ENCODE measurements at regions not wholly inside any gene's neighbourhood (a gene's known extent, or its start where the extent isn't known, plus 50 kb on each side); places are given as distances from the start of the nearest gene placed in this dataset.

- H3K36me3 Mint-ChIP-seq (ENCODE audit: insufficient read depth) = no peaks in the 10 kb centered on the region
- H3K27me3 Mint-ChIP-seq = no peaks in the 10 kb centered on the region
- H3K4me3 Mint-ChIP-seq = no peak overlapping the region
- H3K9me3 Mint-ChIP-seq = peaks cover 27 to 39% of the 10 kb centered on the region in 2 donors
- no peak for DNase-seq
- H3K27ac Mint-ChIP-seq = no peak overlapping the region
- ATAC-seq (replicated peaks) = no peak
- H3K4me1 Mint-ChIP-seq (ENCODE audit: low read depth in 2 of 2) = no peaks in the 10 kb centered on the region
These were observed 86.7 kb upstream of the ZNF716 start for GRCh38 chr7:57363321-57363720.

GRCh38 chr7:57364933-57365710, 84.9 kb upstream of the ZNF716 start:
- no peaks in the 10 kb centered on the region for H3K36me3 Mint-ChIP-seq (ENCODE audit: insufficient read depth)
- peaks cover 25 to 37% of the 10 kb centered on the region in 2 donors for H3K9me3 Mint-ChIP-seq
- no peak overlapping the region for H3K27ac Mint-ChIP-seq
- no peak for DNase-seq
- H3K4me3 Mint-ChIP-seq = no peak overlapping the region
- ATAC-seq (replicated peaks) = no peak
- H3K27me3 Mint-ChIP-seq = no peaks in the 10 kb centered on the region
- no peaks in the 10 kb centered on the region for H3K4me1 Mint-ChIP-seq (ENCODE audit: low read depth in 2 of 2)

- Mint-ChIP-seq H3K4me3 (no peak overlapping the region), H3K9me3 (peaks cover 22 to 26% of the 10 kb centered on the region in 2 donors), H3K27me3 (no peaks in the 10 kb centered on the region), H3K36me3 (ENCODE audit: insufficient read depth) (no peaks in the 10 kb centered on the region), H3K27ac (no peak overlapping the region), H3K4me1 (ENCODE audit: low read depth in 2 of 2) (no peaks in the 10 kb centered on the region)
- ATAC-seq (replicated peaks) (no peak), DNase-seq (no peak)
These were observed 82.8 kb upstream of the ZNF716 start for GRCh38 chr7:57367171-57367570.

GRCh38 chr7:57370066-57370738, 79.8 kb upstream of the ZNF716 start:
- no peaks in the 10 kb centered on the region for H3K36me3 Mint-ChIP-seq (ENCODE audit: insufficient read depth)
- peaks cover 26 to 44% of the 10 kb centered on the region in 2 donors for H3K9me3 Mint-ChIP-seq
- DNase-seq (no peak), ATAC-seq (replicated peaks) (no peak)
- H3K4me3 Mint-ChIP-seq = no peak overlapping the region
- no peaks in the 10 kb centered on the region for H3K4me1 Mint-ChIP-seq (ENCODE audit: low read depth in 2 of 2)
- no peaks in the 10 kb centered on the region for H3K27me3 Mint-ChIP-seq
- H3K27ac Mint-ChIP-seq = no peak overlapping the region

- no peaks in the 10 kb centered on the region for H3K27me3 Mint-ChIP-seq
- ATAC-seq (replicated peaks) (no peak), DNase-seq (no peak)
- peaks cover 25 to 44% of the 10 kb centered on the region in 2 donors for H3K9me3 Mint-ChIP-seq
- no peak overlapping the region for H3K4me3 Mint-ChIP-seq
- H3K27ac Mint-ChIP-seq = no peak overlapping the region
- no peaks in the 10 kb centered on the region for H3K36me3 Mint-ChIP-seq (ENCODE audit: insufficient read depth)
- H3K4me1 Mint-ChIP-seq (ENCODE audit: low read depth in 2 of 2) = no peaks in the 10 kb centered on the region
These were observed 79.3 kb upstream of the ZNF716 start for GRCh38 chr7:57370739-57371098.

- Mint-ChIP-seq H3K27me3 (no peaks in the 10 kb centered on the region), H3K4me1 (ENCODE audit: low read depth in 2 of 2) (no peaks in the 10 kb centered on the region), H3K9me3 (peaks cover 26 to 34% of the 10 kb centered on the region in 2 donors), H3K4me3 (no peak overlapping the region), H3K27ac (no peak overlapping the region), H3K36me3 (ENCODE audit: insufficient read depth) (no peaks in the 10 kb centered on the region)
- ATAC-seq (replicated peaks) (no peak), DNase-seq (no peak)
These were observed 74.2 kb upstream of the ZNF716 start for GRCh38 chr7:57375783-57376182.

GRCh38 chr7:57381581-57381980, 68.4 kb upstream of the ZNF716 start:
- Mint-ChIP-seq H3K4me3 (no peak overlapping the region), H3K9me3 (peaks cover 13 to 30% of the 10 kb centered on the region in 2 donors), H3K4me1 (ENCODE audit: low read depth in 2 of 2) (no peaks in the 10 kb centered on the region), H3K36me3 (ENCODE audit: insufficient read depth) (no peaks in the 10 kb centered on the region), H3K27me3 (no peaks in the 10 kb centered on the region), H3K27ac (no peak overlapping the region)
- DNase-seq = no peak
- ATAC-seq (replicated peaks) = no peak

GRCh38 chr7:57384380-57384779, 65.6 kb upstream of the ZNF716 start:
- ATAC-seq (replicated peaks) = no peak
- Mint-ChIP-seq H3K36me3 (ENCODE audit: insufficient read depth) (no peaks in the 10 kb centered on the region), H3K4me3 (no peak overlapping the region), H3K9me3 (peaks cover 12 to 39% of the 10 kb centered on the region in 2 donors), H3K27me3 (no peaks in the 10 kb centered on the region), H3K27ac (no peak overlapping the region), H3K4me1 (ENCODE audit: low read depth in 2 of 2) (no peaks in the 10 kb centered on the region)
- no peak for DNase-seq

- Mint-ChIP-seq H3K9me3 (peaks cover 15 to 39% of the 10 kb centered on the region in 2 donors), H3K27ac (no peak overlapping the region), H3K4me3 (no peak overlapping the region), H3K27me3 (no peaks in the 10 kb centered on the region), H3K4me1 (ENCODE audit: low read depth in 2 of 2) (no peaks in the 10 kb centered on the region), H3K36me3 (ENCODE audit: insufficient read depth) (no peaks in the 10 kb centered on the region)
- DNase-seq (no peak), ATAC-seq (replicated peaks) (no peak)
These were observed 64.3 kb upstream of the ZNF716 start for GRCh38 chr7:57385668-57386067.

GRCh38 chr7:57388761-57389160, 61.2 kb upstream of the ZNF716 start:
- no peak overlapping the region for H3K4me3 Mint-ChIP-seq
- H3K27ac Mint-ChIP-seq = no peak overlapping the region
- peaks cover 16 to 25% of the 10 kb centered on the region in 2 donors for H3K9me3 Mint-ChIP-seq

GRCh38 chr7:57398548-57398947, 51.4 kb upstream of the ZNF716 start:
- no peak overlapping the region for H3K27ac Mint-ChIP-seq
- H3K9me3 Mint-ChIP-seq = peaks cover 9 to 20% of the 10 kb centered on the region in 2 donors
- DNase-seq (no peak), ATAC-seq (replicated peaks) (no peak)
- H3K4me3 Mint-ChIP-seq = no peak overlapping the region
- peaks cover 4% of the 10 kb centered on the region for H3K36me3 Mint-ChIP-seq (ENCODE audit: insufficient read depth)
- no peaks in the 10 kb centered on the region for H3K27me3 Mint-ChIP-seq
- H3K4me1 Mint-ChIP-seq (ENCODE audit: low read depth in 2 of 2) = no peaks in the 10 kb centered on the region

More at GRCh38 chr7:57388761-57389160, 61.2 kb upstream of the ZNF716 start:
- no peaks in the 10 kb centered on the region for H3K36me3 Mint-ChIP-seq (ENCODE audit: insufficient read depth)
- DNase-seq (no peak), ATAC-seq (replicated peaks) (no peak)
- no peaks in the 10 kb centered on the region for H3K4me1 Mint-ChIP-seq (ENCODE audit: low read depth in 2 of 2)
- no peaks in the 10 kb centered on the region for H3K27me3 Mint-ChIP-seq

- DNase-seq (no peak), ATAC-seq (replicated peaks) (no peak)
- Mint-ChIP-seq H3K36me3 (ENCODE audit: insufficient read depth) (peaks cover 4% of the 10 kb centered on the region), H3K4me1 (ENCODE audit: low read depth in 2 of 2) (no peaks in the 10 kb centered on the region), H3K27me3 (no peaks in the 10 kb centered on the region), H3K9me3 (peaks cover 11 to 15% of the 10 kb centered on the region in 2 donors), H3K27ac (no peak overlapping the region), H3K4me3 (no peak overlapping the region)
These were observed 50.6 kb upstream of the ZNF716 start for GRCh38 chr7:57399251-57399940.

GRCh38 chr7:57399972-57400371, 50.0 kb upstream of the ZNF716 start:
- H3K9me3 Mint-ChIP-seq = peaks cover 9 to 11% of the 10 kb centered on the region in 2 donors

More at GRCh38 chr7:57399972-57400371, 50.0 kb upstream of the ZNF716 start:
- Mint-ChIP-seq H3K27ac (no peak overlapping the region), H3K4me1 (ENCODE audit: low read depth in 2 of 2) (no peaks in the 10 kb centered on the region), H3K36me3 (ENCODE audit: insufficient read depth) (peaks cover 4% of the 10 kb centered on the region), H3K4me3 (no peak overlapping the region), H3K27me3 (no peaks in the 10 kb centered on the region)
- ATAC-seq (replicated peaks) (no peak), DNase-seq (no peak)
